B cell (primary cell): ENCODE measurements at regions not wholly inside any gene's neighbourhood (a gene's known extent, or its start where the extent isn't known, plus 50 kb on each side); places are given as distances from the start of the nearest gene placed in this dataset.

Experiments
- ATAC-seq: fragments of 200-7000 bp; cut with Tn5 transposase; one replicate; pipeline ENCODE4 v1.10.0; 2021; ENCODE audit warnings: low read depth, mild to moderate bottlenecking, moderate number of reproducible peaks, moderate library complexity
- CTCF ChIA-PET: fragments of 350-600 bp; sonication (Branson Sonifier 250); formaldehyde crosslinking; loops from one replicate; lab custom pipeline; 2021; ENCODE audit warnings: antibody characterized with exemption, inconsistent platforms; lab: Charles Lee
- POLR2A ChIA-PET: fragments of 350-600 bp; sonication (Branson Sonifier 250); formaldehyde crosslinking; loops from one replicate; lab custom pipeline; 2021; ENCODE audit warnings: antibody characterized with exemption; lab: Charles Lee
- DNase-seq: peaks from one replicate; pipeline ENCODE4 v3.0.0; 2013
- H2AFZ ChIP-seq: 2 replicates; pipeline ENCODE4 v1.6.1; 2012; ENCODE audit warnings: mild to moderate bottlenecking, low read depth, low read length; ENCODE audit not compliant: insufficient read depth, poor library complexity, severe bottlenecking
- H3K27ac ChIP-seq, 2 donors: 1 replicate in 1 of 2; 2 replicates in 1 of 2; pipeline ENCODE4 v1.5.1; 2012 to 2013; ENCODE audit warnings: low read length in 2 of 2, mild to moderate bottlenecking in 2 of 2, moderate library complexity in 1 of 2
- H3K27me3 ChIP-seq, 4 experiments: fragments of 200-600 bp in 1 of 4; sonication (generic) in 1 of 4; replicated peaks in 1 of 4; 1 replicate in 2 of 4; 2 replicates in 2 of 4; pipeline versions ENCODE4 v1.6.1 to v1.7.0; 2013 to 2016; ENCODE audit warnings: low read length in 3 of 4, mild to moderate bottlenecking in 2 of 4, mixed read lengths in 1 of 4, moderate library complexity in 1 of 4; ENCODE audit not compliant: insufficient read depth in 4 of 4, control insufficient read depth in 3 of 4; ENCODE audit errors: control extremely low read depth in 1 of 4
- H3K36me3 ChIP-seq, 2 experiments: replicated peaks in 1 of 2; 1 replicate in 1 of 2; 2 replicates in 1 of 2; pipeline versions ENCODE4 v1.6.1 to v1.7.1; 2013; ENCODE audit warnings: low read length in 1 of 2; ENCODE audit not compliant: insufficient read depth in 2 of 2, control insufficient read depth in 1 of 2; ENCODE audit errors: control extremely low read depth in 1 of 2, extremely low read depth in 1 of 2
- H3K4me1 ChIP-seq, 2 donors: fragments of 200-600 bp in 1 of 2; sonication (generic) in 1 of 2; 1 replicate in 1 of 2; 2 replicates in 1 of 2; pipeline versions ENCODE4 v1.5.1 to v1.6.1; 2013 to 2017; ENCODE audit warnings: low read length in 2 of 2; ENCODE audit not compliant: control insufficient read depth in 2 of 2, insufficient read depth in 2 of 2
- H3K4me2 ChIP-seq: replicated peaks from 2 replicates; pipeline ENCODE3; 2012; ENCODE audit warnings: mild to moderate bottlenecking, low read depth, low read length; ENCODE audit not compliant: poor library complexity, severe bottlenecking
- H3K4me3 ChIP-seq, 5 experiments: fragments of 200-600 bp in 1 of 5; sonication (generic) in 1 of 5; 1 replicate in 3 of 5; 2 replicates in 2 of 5; pipeline versions ENCODE4 v1.5.1 to v1.7.0; 2011 to 2016; ENCODE audit warnings: low read length in 4 of 5, mild to moderate bottlenecking in 4 of 5, low read depth in 2 of 5, control low read depth in 1 of 5, moderate library complexity in 1 of 5; ENCODE audit not compliant: insufficient read depth in 1 of 5; ENCODE audit errors: control extremely low read depth in 1 of 5, extremely low read depth in 1 of 5
- H3K79me2 ChIP-seq: fragments of 200-600 bp; sonication (generic); one replicate; pipeline ENCODE4 v1.6.0; 2016; ENCODE audit warnings: low read length; ENCODE audit not compliant: control insufficient read depth, insufficient read depth
- H3K9ac ChIP-seq: fragments of 200-600 bp; sonication (generic); 2 replicates; pipeline ENCODE4 v1.6.1; 2017; ENCODE audit warnings: mild to moderate bottlenecking, low read length, moderate library complexity
- H3K9me3 ChIP-seq, 3 donors: one replicate each; pipeline versions ENCODE4 v1.6.1 to v1.7.1; 2013; ENCODE audit warnings: low read length in 2 of 3; ENCODE audit not compliant: control insufficient read depth in 2 of 3, insufficient read depth in 1 of 3; ENCODE audit errors: control extremely low read depth in 1 of 3
- H4K20me1 ChIP-seq: 2 replicates; pipeline ENCODE4 v1.6.0; 2012; ENCODE audit warnings: mild to moderate bottlenecking, low read length; ENCODE audit not compliant: insufficient read depth, control insufficient read depth, poor library complexity, severe bottlenecking
- H3K27ac Mint-ChIP-seq: one replicate; pipeline ENCODE4 v1.8.0; 2021; ENCODE audit warnings: mixed read lengths
- H3K27me3 Mint-ChIP-seq: one replicate; pipeline ENCODE4 v1.8.0; 2021; ENCODE audit warnings: mixed read lengths
- H3K4me1 Mint-ChIP-seq: one replicate; pipeline ENCODE4 v1.8.0; 2021; ENCODE audit warnings: mixed read lengths
- H3K4me3 Mint-ChIP-seq: one replicate; pipeline ENCODE4 v1.8.0; 2021; ENCODE audit warnings: mixed read lengths
- H3K9me3 Mint-ChIP-seq: one replicate; pipeline ENCODE4 v1.8.0; 2022; ENCODE audit warnings: mixed read lengths; ENCODE audit not compliant: insufficient read depth
- EZH2 ChIP-seq: IDR thresholded peaks from 2 replicates; pipeline ENCODE4 v1.6.1; 2012; ENCODE audit warnings: borderline replicate concordance, low read depth, mild to moderate bottlenecking, moderate library complexity, low read length; ENCODE audit not compliant: insufficient read depth, poor library complexity, severe bottlenecking
- WGBS: methylation state at CpG from one replicate; pipeline ENCODE4 v1.1.5; 2013; ENCODE audit warnings: missing lambda C conversion rate; ENCODE audit not compliant: insufficient coverage; 5-methylcytosine and 5-hydroxymethylcytosine counted together
- intact Hi-C: fragments of 100-400 bp; cut with micrococcal nuclease; formaldehyde crosslinking; loops from one replicate; pipeline ENCODE4 v1.10.0; 2022
- TF ChIP-seq, protein P1 (sequence below): fragments of 200-600 bp; IDR thresholded peaks from one replicate; pipeline ENCODE4 v1.8.0; 2022; ENCODE audit warnings: antibody characterized with exemption, mild to moderate bottlenecking

DNA sequence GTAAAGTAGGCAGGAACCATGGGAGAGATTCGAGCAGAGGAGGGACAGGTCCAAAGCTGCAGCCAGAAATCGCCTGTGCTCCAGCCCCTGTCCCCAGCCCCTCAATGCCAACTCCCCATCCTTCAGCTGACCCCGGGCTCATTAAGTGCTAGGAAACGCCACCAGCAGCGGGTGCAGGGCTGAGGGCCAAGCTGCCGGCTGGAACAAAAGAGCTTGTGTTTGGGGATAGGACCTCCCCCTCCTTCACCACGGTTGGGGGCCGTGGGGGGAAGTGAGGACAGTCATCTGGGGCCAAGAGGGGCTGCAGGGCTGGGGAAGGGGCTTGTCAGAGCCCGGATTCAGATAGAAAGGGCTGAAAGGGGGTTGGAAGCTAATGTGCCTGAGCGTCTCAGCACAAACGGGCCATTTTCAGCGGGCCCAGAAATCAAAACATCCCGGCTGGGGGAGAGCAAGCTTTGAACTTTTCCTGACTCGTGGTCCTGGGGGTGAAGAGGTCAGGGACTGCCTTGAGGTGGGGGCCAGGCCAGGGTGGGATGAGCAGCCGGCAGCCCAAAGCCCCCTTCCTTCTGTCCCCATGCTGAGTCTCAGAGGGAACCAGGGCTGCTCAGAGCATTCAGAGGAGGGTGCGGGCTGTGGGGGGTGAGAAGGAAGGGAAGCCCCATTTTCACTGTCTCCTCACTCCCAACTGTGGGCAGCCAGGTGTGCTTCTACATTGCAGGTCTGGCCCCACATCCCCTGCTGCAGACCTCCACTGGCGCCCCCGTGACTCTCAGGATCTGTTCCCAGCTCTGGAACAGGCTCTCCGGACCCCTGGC is 69.4 kb upstream of the DAB2IP start:
- H3K9me3 ChIP-seq, result no peaks in the 10 kb centered on the region
- ATAC-seq (no peak), DNase-seq (no peak)
- H3K4me3 ChIP-seq, result no peak overlapping the region
- H3K9ac ChIP-seq, result no peak overlapping the region
- H3K27ac Mint-ChIP-seq, result no peak overlapping the region
- 52% methylated on average over 9 of the region's 19 CpGs for WGBS
- H3K36me3 ChIP-seq, result no peaks in the 10 kb centered on the region
- ChIA-PET POLR2A (no interaction called here), CTCF (no interaction called here)
- H3K4me1 Mint-ChIP-seq, result no peaks in the 10 kb centered on the region
- no peak overlapping the region for H3K4me3 Mint-ChIP-seq
- no peak overlapping the region for H3K27ac ChIP-seq
- no peak overlapping the region for H3K4me2 ChIP-seq
- TF ChIP-seq, protein P1, sequence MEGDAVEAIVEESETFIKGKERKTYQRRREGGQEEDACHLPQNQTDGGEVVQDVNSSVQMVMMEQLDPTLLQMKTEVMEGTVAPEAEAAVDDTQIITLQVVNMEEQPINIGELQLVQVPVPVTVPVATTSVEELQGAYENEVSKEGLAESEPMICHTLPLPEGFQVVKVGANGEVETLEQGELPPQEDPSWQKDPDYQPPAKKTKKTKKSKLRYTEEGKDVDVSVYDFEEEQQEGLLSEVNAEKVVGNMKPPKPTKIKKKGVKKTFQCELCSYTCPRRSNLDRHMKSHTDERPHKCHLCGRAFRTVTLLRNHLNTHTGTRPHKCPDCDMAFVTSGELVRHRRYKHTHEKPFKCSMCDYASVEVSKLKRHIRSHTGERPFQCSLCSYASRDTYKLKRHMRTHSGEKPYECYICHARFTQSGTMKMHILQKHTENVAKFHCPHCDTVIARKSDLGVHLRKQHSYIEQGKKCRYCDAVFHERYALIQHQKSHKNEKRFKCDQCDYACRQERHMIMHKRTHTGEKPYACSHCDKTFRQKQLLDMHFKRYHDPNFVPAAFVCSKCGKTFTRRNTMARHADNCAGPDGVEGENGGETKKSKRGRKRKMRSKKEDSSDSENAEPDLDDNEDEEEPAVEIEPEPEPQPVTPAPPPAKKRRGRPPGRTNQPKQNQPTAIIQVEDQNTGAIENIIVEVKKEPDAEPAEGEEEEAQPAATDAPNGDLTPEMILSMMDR, result no peak
- no peak for TF ChIP-seq EZH2
- no peaks in the 10 kb centered on the region for H3K9me3 Mint-ChIP-seq
- H3K27me3 ChIP-seq, result peaks cover 0 to 25% (median 1%) of the 10 kb centered on the region in 4 experiments
- no peaks in the 10 kb centered on the region for H4K20me1 ChIP-seq
- no peaks in the 10 kb centered on the region for H3K79me2 ChIP-seq
- no peak overlapping the region for H2AFZ ChIP-seq
- H3K27me3 Mint-ChIP-seq, result peaks cover 43% of the 10 kb centered on the region
- no peaks in the 10 kb centered on the region for H3K4me1 ChIP-seq
- intact Hi-C loops, result no loop called here

GRCh38 chr9:121582641-121583040 is 68.8 kb upstream of the DAB2IP start:
- intact Hi-C loops, result no loop called here
- CTCF ChIA-PET, result no interaction called here
- peaks cover 47% of the 10 kb centered on the region for H3K27me3 Mint-ChIP-seq
- Histone ChIP-seq H3K79me2 (no peaks in the 10 kb centered on the region), H3K27me3 (peaks cover 0 to 25% (median 1%) of the 10 kb centered on the region in 4 experiments), H3K4me3 (no peak overlapping the region), H4K20me1 (no peaks in the 10 kb centered on the region), H2AFZ (no peak overlapping the region), H3K9ac (no peak overlapping the region), H3K36me3 (no peaks in the 10 kb centered on the region), H3K27ac (no peak overlapping the region), H3K4me1 (no peaks in the 10 kb centered on the region), H3K9me3 (no peaks in the 10 kb centered on the region), H3K4me2 (no peak overlapping the region)
- no peak for TF ChIP-seq EZH2
- TF ChIP-seq, protein P1, result no peak
- H3K27ac Mint-ChIP-seq, result no peak overlapping the region
- no peak for DNase-seq
- no peaks in the 10 kb centered on the region for H3K9me3 Mint-ChIP-seq
- no peaks in the 10 kb centered on the region for H3K4me1 Mint-ChIP-seq
- no peak for ATAC-seq
- 71% methylated on average over 4 of the region's 7 CpGs for WGBS
- no peak overlapping the region for H3K4me3 Mint-ChIP-seq
- POLR2A ChIA-PET, result no interaction called here
